ENCODE measurements at regions not wholly inside any gene's neighbourhood (a gene's known extent, or its start where the extent isn't known, plus 50 kb on each side); places are given as distances from the start of the nearest gene placed in this dataset.

DNA sequence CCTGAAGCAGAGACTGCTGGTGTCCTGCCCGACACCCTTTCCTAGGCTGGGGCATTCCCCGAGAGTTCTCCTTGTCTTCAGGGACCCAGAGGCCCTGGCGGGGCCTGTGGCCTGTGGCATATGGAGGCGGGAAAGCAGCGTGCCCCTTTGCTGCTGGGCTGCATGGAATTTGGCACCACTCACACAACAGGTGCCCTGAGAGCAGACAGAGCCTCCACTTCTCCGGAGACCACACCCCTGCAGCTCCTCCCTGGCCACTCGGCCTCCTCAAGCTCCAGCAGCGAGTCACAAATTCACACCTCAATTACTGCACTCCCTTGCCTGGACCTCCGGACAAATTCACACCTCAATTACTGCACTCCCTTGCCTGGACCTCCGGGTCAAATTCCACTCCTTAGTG is 1375.2 kb downstream of the TBC1D22A start:
- H3K27me3 ChIP-seq (replicated peaks; ENCODE audit: control insufficient read depth, insufficient read depth, low read length) = no peaks in the 10 kb centered on the region
- no peak for DNase-seq (ENCODE audit: extremely low read depth, insufficient read length)
- no peak overlapping the region for H3K4me3 ChIP-seq (replicated peaks; ENCODE audit: low read depth, low read length)
- no peaks in the 10 kb centered on the region for H3K36me3 ChIP-seq (ENCODE audit: control insufficient read depth, insufficient read depth, low read length)
- TF ChIP-seq, protein P1, sequence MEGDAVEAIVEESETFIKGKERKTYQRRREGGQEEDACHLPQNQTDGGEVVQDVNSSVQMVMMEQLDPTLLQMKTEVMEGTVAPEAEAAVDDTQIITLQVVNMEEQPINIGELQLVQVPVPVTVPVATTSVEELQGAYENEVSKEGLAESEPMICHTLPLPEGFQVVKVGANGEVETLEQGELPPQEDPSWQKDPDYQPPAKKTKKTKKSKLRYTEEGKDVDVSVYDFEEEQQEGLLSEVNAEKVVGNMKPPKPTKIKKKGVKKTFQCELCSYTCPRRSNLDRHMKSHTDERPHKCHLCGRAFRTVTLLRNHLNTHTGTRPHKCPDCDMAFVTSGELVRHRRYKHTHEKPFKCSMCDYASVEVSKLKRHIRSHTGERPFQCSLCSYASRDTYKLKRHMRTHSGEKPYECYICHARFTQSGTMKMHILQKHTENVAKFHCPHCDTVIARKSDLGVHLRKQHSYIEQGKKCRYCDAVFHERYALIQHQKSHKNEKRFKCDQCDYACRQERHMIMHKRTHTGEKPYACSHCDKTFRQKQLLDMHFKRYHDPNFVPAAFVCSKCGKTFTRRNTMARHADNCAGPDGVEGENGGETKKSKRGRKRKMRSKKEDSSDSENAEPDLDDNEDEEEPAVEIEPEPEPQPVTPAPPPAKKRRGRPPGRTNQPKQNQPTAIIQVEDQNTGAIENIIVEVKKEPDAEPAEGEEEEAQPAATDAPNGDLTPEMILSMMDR (IDR thresholded peaks at IDR 0.05; ENCODE audit: insufficient read depth, low read length, poor library complexity, severe bottlenecking) = no peak

DNA sequence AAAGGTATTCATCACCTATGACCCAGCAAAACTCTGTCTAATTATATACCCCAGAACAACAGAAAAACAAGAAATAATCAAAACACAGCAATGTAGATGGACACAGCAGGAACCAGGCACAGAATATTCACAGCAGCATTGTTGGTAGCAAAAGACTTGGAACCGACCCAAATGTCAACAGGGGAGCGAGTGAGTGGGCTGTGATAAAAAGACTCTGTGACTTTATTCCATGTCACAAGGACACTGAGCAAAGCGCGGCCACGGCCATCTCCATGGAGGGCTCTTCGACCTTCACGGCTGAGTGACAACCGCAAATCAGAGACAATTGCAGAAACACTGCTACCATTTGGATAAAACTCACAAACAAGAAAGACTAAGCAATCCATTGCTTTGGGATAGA is 1373.1 kb downstream of the TBC1D22A start:
- no peak for DNase-seq (ENCODE audit: extremely low read depth, insufficient read length)
- H3K4me3 ChIP-seq (replicated peaks; ENCODE audit: low read depth, low read length) = no peak overlapping the region
- TF ChIP-seq, protein P1 (IDR thresholded peaks at IDR 0.05; ENCODE audit: insufficient read depth, low read length, poor library complexity, severe bottlenecking) = no peak
- no peaks in the 10 kb centered on the region for H3K36me3 ChIP-seq (ENCODE audit: control insufficient read depth, insufficient read depth, low read length)
- H3K27me3 ChIP-seq (replicated peaks; ENCODE audit: control insufficient read depth, insufficient read depth, low read length) = no peaks in the 10 kb centered on the region

DNA sequence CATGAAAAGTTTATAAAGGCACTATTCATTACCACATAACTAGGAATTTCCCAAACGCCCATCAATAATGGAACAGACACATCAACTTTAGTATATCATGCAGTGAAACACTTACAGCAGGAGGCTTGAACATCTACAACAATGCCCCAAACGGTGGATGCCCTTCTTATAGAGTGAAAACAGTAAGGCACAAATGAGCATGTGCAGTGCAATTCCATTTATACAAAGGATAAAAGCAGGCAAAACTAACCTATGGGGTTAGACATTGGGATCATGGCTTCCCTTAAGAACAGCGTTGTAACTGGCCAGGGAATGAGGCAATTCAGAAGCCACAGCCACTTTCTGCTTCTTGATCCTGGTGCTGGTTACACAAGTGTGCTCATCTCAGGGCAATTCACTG is 1363.0 kb downstream of the TBC1D22A start:
- no peak for DNase-seq (ENCODE audit: extremely low read depth, insufficient read length)
- Histone ChIP-seq H3K27me3 (replicated peaks; ENCODE audit: control insufficient read depth, insufficient read depth, low read length) (no peaks in the 10 kb centered on the region), H3K36me3 (ENCODE audit: control insufficient read depth, insufficient read depth, low read length) (no peaks in the 10 kb centered on the region), H3K4me3 (replicated peaks; ENCODE audit: low read depth, low read length) (no peak overlapping the region)
- TF ChIP-seq, protein P1 (IDR thresholded peaks at IDR 0.05; ENCODE audit: insufficient read depth, low read length, poor library complexity, severe bottlenecking) = no peak

DNA sequence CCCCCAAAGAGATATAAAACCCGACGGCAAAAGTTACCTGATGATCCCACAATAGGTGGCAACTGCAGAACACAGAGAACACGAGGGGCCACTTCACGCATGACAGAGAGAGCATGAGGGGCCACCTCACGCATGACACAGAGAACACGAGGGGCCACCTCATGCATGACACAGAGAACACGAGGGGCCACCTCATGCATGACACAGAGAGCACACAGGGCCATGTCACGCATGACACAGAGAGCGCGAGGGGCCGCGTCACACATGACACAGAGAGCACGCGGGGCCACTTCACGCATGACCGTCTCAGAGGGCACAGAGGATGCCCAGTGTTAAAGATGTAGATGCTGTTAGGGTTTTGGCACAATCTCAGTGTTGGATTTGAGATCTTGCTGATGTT is 1359.5 kb downstream of the TBC1D22A start:
- no peak for DNase-seq (ENCODE audit: extremely low read depth, insufficient read length)
- H3K27me3 ChIP-seq (replicated peaks; ENCODE audit: control insufficient read depth, insufficient read depth, low read length) = no peaks in the 10 kb centered on the region
- TF ChIP-seq, protein P1 (IDR thresholded peaks at IDR 0.05; ENCODE audit: insufficient read depth, low read length, poor library complexity, severe bottlenecking) = no peak

GRCh38 chr22:48118654-48119053 is 1356.2 kb downstream of the TBC1D22A start:
- Histone ChIP-seq H3K4me3 (replicated peaks; ENCODE audit: low read depth, low read length) (no peak overlapping the region), H3K27me3 (replicated peaks; ENCODE audit: control insufficient read depth, insufficient read depth, low read length) (no peaks in the 10 kb centered on the region), H3K36me3 (ENCODE audit: control insufficient read depth, insufficient read depth, low read length) (no peaks in the 10 kb centered on the region)
- TF ChIP-seq, protein P1 (IDR thresholded peaks at IDR 0.05; ENCODE audit: insufficient read depth, low read length, poor library complexity, severe bottlenecking) = no peak
- DNase-seq (ENCODE audit: extremely low read depth, insufficient read length) = no peak

More for the DNA sequence above, 1359.5 kb downstream of the TBC1D22A start:
- Histone ChIP-seq H3K36me3 (ENCODE audit: control insufficient read depth, insufficient read depth, low read length) (no peaks in the 10 kb centered on the region), H3K4me3 (replicated peaks; ENCODE audit: low read depth, low read length) (no peak overlapping the region)

- TF ChIP-seq, protein P1 (IDR thresholded peaks at IDR 0.05; ENCODE audit: insufficient read depth, low read length, poor library complexity, severe bottlenecking) = no peak
These were observed 1354.4 kb downstream of the TBC1D22A start for GRCh38 chr22:48116871-48117270.

More at GRCh38 chr22:48116871-48117270, 1354.4 kb downstream of the TBC1D22A start:
- H3K27me3 ChIP-seq (replicated peaks; ENCODE audit: control insufficient read depth, insufficient read depth, low read length) = no peaks in the 10 kb centered on the region
- no peak overlapping the region for H3K4me3 ChIP-seq (replicated peaks; ENCODE audit: low read depth, low read length)
- H3K36me3 ChIP-seq (ENCODE audit: control insufficient read depth, insufficient read depth, low read length) = no peaks in the 10 kb centered on the region
- DNase-seq (ENCODE audit: extremely low read depth, insufficient read length) = no peak
